H1 (cell line): ENCODE measurements at regions not wholly inside any gene's neighbourhood (a gene's known extent, or its start where the extent isn't known, plus 50 kb on each side); places are given as distances from the start of the nearest gene placed in this dataset.

Experiments used
- CTCF ChIA-PET: fragments of 300-600 bp; sonication (Branson Sonifier 250); formaldehyde crosslinking; loops from one replicate; lab custom pipeline; 2021; ENCODE audit not compliant: partially characterized antibody; lab: Charles Lee
- POLR2A ChIA-PET: fragments of 300-600 bp; sonication (Branson Sonifier 250); formaldehyde crosslinking; loops from one replicate; lab custom pipeline; 2021; ENCODE audit warnings: inconsistent platforms; ENCODE audit not compliant: partially characterized antibody; lab: Charles Lee
- DNase-seq, 2 experiments: peaks; one replicate each; pipeline versions ENCODE4 v3.0.0 to v3.0.0-alpha.2; 2010 to 2022; ENCODE audit warnings: low spot score in 2 of 2, low read depth in 1 of 2, mixed read lengths in 1 of 2
- FAIRE-seq: peaks from 2 replicates; lab custom pipeline; 2011; peaks lifted over from hg19 to GRCh38; lab: Jason Lieb, UNC
- H2AFZ ChIP-seq: 2 replicates; pipeline ENCODE4 v1.8.1; 2012; ENCODE audit warnings: low read length, inconsistent platforms
- H2AK5ac ChIP-seq: 2 replicates; pipeline ENCODE4 v1.6.1; 2013; ENCODE audit warnings: low read depth, low read length
- H2BK120ac ChIP-seq: replicated peaks from 2 replicates; pipeline ENCODE3; 2013; ENCODE audit warnings: low read depth, low read length, inconsistent platforms
- H2BK12ac ChIP-seq: 2 replicates; pipeline ENCODE4 v1.6.1; 2013; ENCODE audit warnings: low read depth, low read length
- H2BK15ac ChIP-seq: 2 replicates; pipeline ENCODE4 v1.6.1; 2013; ENCODE audit warnings: low read length
- H2BK20ac ChIP-seq: 2 replicates; pipeline ENCODE4 v1.6.1; 2013; ENCODE audit warnings: low read length
- H2BK5ac ChIP-seq: 2 replicates; pipeline ENCODE4 v1.6.1; 2013; ENCODE audit warnings: low read depth, low read length
- H3K14ac ChIP-seq: 2 replicates; pipeline ENCODE4 v1.6.1; 2013; ENCODE audit warnings: inconsistent platforms; ENCODE audit not compliant: insufficient read length
- H3K18ac ChIP-seq: 2 replicates; pipeline ENCODE4 v1.6.1; 2013; ENCODE audit warnings: low read length; ENCODE audit errors: extremely low read depth
- H3K23ac ChIP-seq: 2 replicates; pipeline ENCODE4 v1.6.1; 2013; ENCODE audit warnings: inconsistent platforms; ENCODE audit not compliant: insufficient read length
- H3K23me2 ChIP-seq: 2 replicates; pipeline ENCODE4 v1.6.1; 2013; ENCODE audit warnings: low read depth, low read length
- H3K27ac ChIP-seq: 2 replicates; pipeline ENCODE4 v1.6.1; 2011; ENCODE audit warnings: low read depth, low read length, inconsistent platforms
- H3K27me3 ChIP-seq, 4 experiments: replicated peaks in 1 of 4; 1 replicate in 1 of 4; 2 replicates in 3 of 4; pipeline versions ENCODE4 v1.6.1 to v1.8.1; 2011 to 2013; ENCODE audit warnings: low read length in 3 of 4, mild to moderate bottlenecking in 3 of 4, inconsistent platforms in 2 of 4, mixed read lengths in 2 of 4, moderate library complexity in 1 of 4; ENCODE audit not compliant: control insufficient read depth in 3 of 4, insufficient read depth in 3 of 4; ENCODE audit errors: extremely low read depth in 1 of 4
- H3K36me3 ChIP-seq, 4 experiments: 2 replicates each; pipeline versions ENCODE4 v1.6.1 to v1.8.1; 2011 to 2013; ENCODE audit warnings: mild to moderate bottlenecking in 4 of 4, low read length in 3 of 4, moderate library complexity in 2 of 4, control low read depth in 1 of 4, inconsistent platforms in 1 of 4; ENCODE audit not compliant: insufficient read depth in 4 of 4, control insufficient read depth in 2 of 4
- H3K4ac ChIP-seq: replicated peaks from 2 replicates; pipeline ENCODE3; 2013; ENCODE audit warnings: low read length, low read depth, mixed read lengths, inconsistent platforms; ENCODE audit not compliant: insufficient read length
- H3K4me1 ChIP-seq, 4 experiments: replicated peaks in 1 of 4; 1 replicate in 1 of 4; 2 replicates in 3 of 4; pipeline versions ENCODE4 v1.6.1 to v1.8.1; 2011 to 2013; ENCODE audit warnings: low read length in 3 of 4, inconsistent platforms in 2 of 4, mixed read lengths in 1 of 4; ENCODE audit not compliant: insufficient read depth in 4 of 4, control insufficient read depth in 3 of 4
- H3K4me2 ChIP-seq, 2 experiments: 2 replicates each; pipeline versions ENCODE4 v1.6.1 to v1.8.1; 2011 to 2013; ENCODE audit warnings: low read depth in 2 of 2, low read length in 2 of 2, control low read depth in 1 of 2, inconsistent platforms in 1 of 2, mild to moderate bottlenecking in 1 of 2; ENCODE audit not compliant: insufficient read depth in 1 of 2
- H3K4me3 ChIP-seq, 4 experiments: fragments of 200-600, 300-600 bp in 1 of 4; sonication (generic), shearing (Covaris generic), sonication (Bioruptor Twin) in 1 of 4; 2 replicates each; pipeline versions ENCODE4 v1.5.1 to v1.8.1; 2011 to 2016; ENCODE audit warnings: low read length in 4 of 4, low read depth in 3 of 4, control low read depth in 2 of 4, inconsistent platforms in 2 of 4, mild to moderate bottlenecking in 2 of 4, mixed read lengths in 1 of 4, moderate library complexity in 1 of 4; ENCODE audit not compliant: insufficient read depth in 2 of 4; ENCODE audit errors: extremely low read depth in 1 of 4
- H3K56ac ChIP-seq: replicated peaks from 2 replicates; pipeline ENCODE3; 2013; ENCODE audit warnings: low read depth, mild to moderate bottlenecking, mixed read lengths, low read length, inconsistent platforms; ENCODE audit not compliant: insufficient read length
- H3K79me1 ChIP-seq: 2 replicates; pipeline ENCODE4 v1.6.1; 2013; ENCODE audit warnings: low read depth, low read length, control low read depth
- H3K79me2 ChIP-seq, 2 experiments: 2 replicates each; pipeline versions ENCODE4 v1.6.1 to v1.8.1; 2012 to 2013; ENCODE audit warnings: low read length in 2 of 2, mild to moderate bottlenecking in 2 of 2, inconsistent platforms in 1 of 2; ENCODE audit not compliant: insufficient read depth in 2 of 2, control insufficient read depth in 1 of 2
- H3K9ac ChIP-seq, 4 experiments: replicated peaks in 1 of 4; 1 replicate in 1 of 4; 2 replicates in 3 of 4; pipeline versions ENCODE4 v1.6.1 to v1.8.1; 2011 to 2013; ENCODE audit warnings: low read depth in 3 of 4, low read length in 3 of 4, control low read depth in 2 of 4, mild to moderate bottlenecking in 2 of 4, moderate library complexity in 2 of 4, inconsistent platforms in 1 of 4; ENCODE audit errors: extremely low read depth in 1 of 4
- H3K9me3 ChIP-seq, 2 experiments: 2 replicates each; pipeline versions ENCODE4 v1.6.1 to v1.8.1; 2012 to 2013; ENCODE audit warnings: mild to moderate bottlenecking in 2 of 2, moderate library complexity in 2 of 2, control low read depth in 1 of 2, inconsistent platforms in 1 of 2, low read depth in 1 of 2, low read length in 1 of 2, mixed read lengths in 1 of 2; ENCODE audit not compliant: insufficient read depth in 2 of 2
- H4K20me1 ChIP-seq, 2 experiments: replicated peaks in 1 of 2; 2 replicates each; pipeline versions ENCODE3 to v1.8.1; 2011 to 2013; ENCODE audit warnings: inconsistent platforms in 2 of 2, low read length in 2 of 2, mild to moderate bottlenecking in 1 of 2; ENCODE audit not compliant: insufficient read depth in 2 of 2, control insufficient read depth in 1 of 2
- H4K5ac ChIP-seq: 2 replicates; pipeline ENCODE4 v1.6.1; 2013; ENCODE audit warnings: low read length, low read depth, mixed read lengths, inconsistent platforms; ENCODE audit not compliant: insufficient read length
- H4K8ac ChIP-seq: 2 replicates; pipeline ENCODE4 v1.8.0; 2013; ENCODE audit warnings: mild to moderate bottlenecking, moderate library complexity, low read length, inconsistent platforms; ENCODE audit not compliant: insufficient read depth; ENCODE audit errors: extremely low read depth
- H4K91ac ChIP-seq: replicated peaks from 2 replicates; pipeline ENCODE3; 2013; ENCODE audit warnings: low read length, mixed read lengths, inconsistent platforms; ENCODE audit not compliant: insufficient read length
- HDAC2 ChIP-seq, 2 experiments: fragments of 300-600 bp in 1 of 2; sonication (generic) in 1 of 2; IDR thresholded peaks; 2 replicates each; pipeline ENCODE4 v1.6.1; 2011 to 2012; ENCODE audit warnings: low read depth in 2 of 2, low read length in 2 of 2, mild to moderate bottlenecking in 2 of 2, moderate library complexity in 2 of 2, borderline replicate concordance in 1 of 2, inconsistent platforms in 1 of 2
- SIX5 ChIP-seq: IDR thresholded peaks from 2 replicates; pipeline ENCODE4 v1.6.1; 2011; ENCODE audit warnings: mild to moderate bottlenecking, low read depth, low read length
- WGBS, 2 experiments: shearing (Covaris generic) in 1 of 2; methylation state at CpG; one replicate each; pipeline versions ENCODE4 v1.1.6 to v1.1.7; 2013 to 2015; ENCODE audit warnings: low lambda C conversion rate in 2 of 2, mixed read lengths in 2 of 2, inconsistent platforms in 1 of 2, low coverage in 1 of 2, missing lambda C conversion rate in 1 of 2; ENCODE audit not compliant: insufficient replicate concordance in 2 of 2, insufficient coverage in 1 of 2, insufficient read length in 1 of 2; ENCODE audit errors: extremely low coverage in 1 of 2, missing lambda C conversion rate in 1 of 2; 5-methylcytosine and 5-hydroxymethylcytosine counted together

DNA sequence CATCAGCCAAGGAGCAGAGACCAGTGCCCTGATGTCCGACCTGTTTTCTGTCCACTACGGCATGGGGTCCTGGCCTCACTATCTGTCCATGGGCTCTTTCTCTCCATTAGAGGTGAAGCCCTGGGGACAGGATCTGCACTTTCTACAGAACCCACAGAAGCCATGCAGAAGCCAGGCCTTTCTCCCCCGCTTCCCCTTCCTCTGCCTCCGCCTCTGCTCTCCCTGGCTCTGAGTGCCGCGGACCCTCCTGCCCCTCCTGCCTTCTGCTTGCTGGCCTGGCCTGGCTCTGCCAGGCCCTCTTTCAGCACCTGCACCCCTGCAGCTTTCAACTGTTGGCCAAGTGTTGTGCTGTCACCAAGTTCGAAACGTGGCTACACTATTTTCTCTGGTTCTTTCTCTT is 439.8 kb upstream of the ZMIZ1 start:
- H3K79me1 ChIP-seq: no peaks in the 10 kb centered on the region
- H3K14ac ChIP-seq: no peak overlapping the region
- H3K36me3 ChIP-seq: no peaks in the 10 kb centered on the region
- FAIRE-seq: no peak
- POLR2A ChIA-PET: no interaction called here
- CTCF ChIA-PET: interaction anchor here (0.7 kb wide), 1 partner anchor 23 kb away, joined by 5 read pairs; no protein-coding TSS in a partner anchor
- no peak overlapping the region for H2BK5ac ChIP-seq
- no peak for DNase-seq
- H2BK12ac ChIP-seq: no peak overlapping the region
- H3K4me2 ChIP-seq: no peak overlapping the region
- no peaks in the 10 kb centered on the region for H3K4me1 ChIP-seq
- H3K56ac ChIP-seq: no peak overlapping the region
- no peak overlapping the region for H3K9ac ChIP-seq
- no peak overlapping the region for H2BK120ac ChIP-seq
- no peak overlapping the region for H2AFZ ChIP-seq
- H2BK20ac ChIP-seq: no peak overlapping the region
- H4K91ac ChIP-seq: no peak overlapping the region
- H2BK15ac ChIP-seq: no peak overlapping the region
- no peaks in the 10 kb centered on the region for H3K9me3 ChIP-seq
- TF ChIP-seq HDAC2 (IDR thresholded peaks at IDR 0.05; ENCODE audit: borderline replicate concordance in 1 of 2, low read depth in 2 of 2, low read length in 2 of 2): no peak
- TF ChIP-seq SIX5: no peak
- H3K27ac ChIP-seq: no peak overlapping the region
- peak overlapping the region; percentile 53; the same call in 1 of the 2 replicates for H4K8ac ChIP-seq
- H3K4me3 ChIP-seq: no peak overlapping the region
- H4K20me1 ChIP-seq: no peaks in the 10 kb centered on the region
- H3K27me3 ChIP-seq: peaks cover 0 to 3% (median 0%) of the 10 kb centered on the region in 4 experiments; a peak in 1 of 7 replicates
- no peaks in the 10 kb centered on the region for H3K79me2 ChIP-seq
- no peak overlapping the region for H3K23ac ChIP-seq
- 90% methylated on average over 8 of the region's 8 CpGs; no CpG with 5 or more reads in 1 of the 2 experiments for WGBS, 2 experiments
- no peak overlapping the region for H4K5ac ChIP-seq
- no peak overlapping the region for H3K18ac ChIP-seq
- no peak overlapping the region for H3K4ac ChIP-seq
- H2AK5ac ChIP-seq: no peak overlapping the region
- no peaks in the 10 kb centered on the region for H3K23me2 ChIP-seq
